Stimulated activated CD4-positive, alpha-beta T cell treated with anti-CD3 and anti-CD28 coated beads, Interleukin-4, amount 100 ng/mL, for 48 hours (primary cell): ENCODE measurements at regions not wholly inside any gene's neighbourhood (a gene's known extent, or its start where the extent isn't known, plus 50 kb on each side); places are given as distances from the start of the nearest gene placed in this dataset.
"Not testable (repeated sequence)": the region's sequence is repeated elsewhere in the genome, so short reads cannot be mapped to it uniquely, and the experiment has no call there.

ENCODE experiments used
- DNase-seq, 2 donors: peaks; one replicate each; pipeline ENCODE4 v3.0.0-alpha.2; 2020; ENCODE audit warnings: low read depth in 2 of 2

DNA sequence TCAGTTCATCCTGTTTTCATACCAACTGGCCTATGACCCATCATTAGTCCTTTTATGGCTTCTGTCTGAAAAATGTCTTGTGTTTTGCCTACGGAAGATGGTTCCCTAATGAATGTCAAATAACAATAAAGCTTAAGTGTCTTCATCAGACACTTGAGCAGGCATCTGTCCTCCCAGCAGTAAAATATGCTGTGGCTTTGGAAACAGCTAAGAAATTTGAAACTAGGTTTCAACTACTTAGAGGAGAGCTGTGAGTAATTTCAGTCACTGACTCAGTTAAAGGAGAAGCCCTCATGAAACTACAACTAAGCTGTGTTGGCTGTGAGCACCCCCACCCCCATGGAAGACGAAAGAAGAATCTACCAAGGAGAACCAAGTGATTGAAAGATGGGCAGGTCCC, 409.4 kb upstream of the PPP2R3A start:
- no peak for DNase-seq

DNA sequence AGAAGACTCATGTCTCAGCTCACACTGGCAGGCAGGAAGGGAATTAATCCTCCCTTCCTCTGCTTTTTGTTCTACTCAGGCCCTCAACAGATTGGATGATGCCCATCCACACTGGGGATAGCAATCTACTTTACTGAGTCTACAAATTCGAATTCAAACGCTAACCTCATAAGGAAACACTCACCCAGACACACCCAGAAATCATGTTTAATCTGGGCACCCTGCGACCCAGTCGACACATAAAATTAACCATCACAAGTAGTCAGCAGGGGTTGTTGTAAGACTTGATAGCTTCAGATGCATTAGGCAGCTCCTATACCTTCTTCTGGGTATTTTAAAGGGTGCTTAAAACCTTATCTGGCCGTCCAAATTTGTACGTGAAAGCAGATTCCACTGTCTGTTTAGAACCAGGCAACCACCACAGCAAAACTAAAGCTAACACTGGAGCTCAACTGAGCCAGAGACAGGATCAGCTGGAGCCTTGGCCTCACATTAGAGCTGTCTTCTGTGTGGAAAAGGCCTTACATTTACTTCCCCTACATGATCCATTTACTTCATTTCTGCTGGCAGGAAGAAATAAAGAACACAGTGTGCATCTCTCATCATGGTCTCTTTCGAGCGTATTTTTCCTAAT, 407.3 kb upstream of the PPP2R3A start:
- no peak for DNase-seq

DNA sequence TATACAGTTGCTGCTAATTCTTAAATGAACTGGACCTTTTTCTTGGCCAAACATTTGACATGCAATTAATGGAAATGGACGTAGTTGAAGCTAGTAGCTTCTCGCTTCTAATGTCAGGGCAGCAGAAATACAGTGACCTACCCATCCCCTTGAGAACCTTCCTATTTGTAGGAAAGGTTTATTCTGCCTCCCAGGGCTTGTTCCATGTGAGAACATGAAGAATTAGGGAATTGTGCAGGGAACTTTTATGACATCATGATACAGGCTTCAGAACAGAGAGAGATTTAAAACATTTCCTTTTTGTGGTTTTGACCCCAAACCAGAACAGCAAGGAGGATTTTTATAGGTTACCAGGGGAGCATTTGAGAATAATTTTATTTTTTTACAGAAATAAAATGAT, 406.6 kb upstream of the PPP2R3A start:
- no peak for DNase-seq

DNA sequence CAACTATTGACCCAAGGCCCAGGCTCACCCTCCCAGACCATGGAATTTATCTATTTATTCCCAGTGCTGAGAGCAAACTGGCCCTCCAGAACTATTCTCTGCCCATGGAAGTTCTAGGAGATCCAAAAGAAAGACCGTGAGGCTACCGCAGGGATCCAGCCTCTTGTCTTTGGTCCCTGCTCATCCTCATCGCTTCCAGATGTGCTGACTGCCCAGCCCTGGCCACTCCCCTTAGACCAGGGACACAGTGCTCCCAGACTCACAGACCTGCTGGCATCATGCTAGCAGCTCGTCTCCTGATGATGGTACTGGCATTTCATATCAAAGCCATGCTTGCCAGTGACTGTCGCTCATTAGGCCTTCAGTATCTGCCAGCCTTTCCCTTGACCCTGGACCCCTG, 405.7 kb upstream of the PPP2R3A start:
- no peak for DNase-seq

DNA sequence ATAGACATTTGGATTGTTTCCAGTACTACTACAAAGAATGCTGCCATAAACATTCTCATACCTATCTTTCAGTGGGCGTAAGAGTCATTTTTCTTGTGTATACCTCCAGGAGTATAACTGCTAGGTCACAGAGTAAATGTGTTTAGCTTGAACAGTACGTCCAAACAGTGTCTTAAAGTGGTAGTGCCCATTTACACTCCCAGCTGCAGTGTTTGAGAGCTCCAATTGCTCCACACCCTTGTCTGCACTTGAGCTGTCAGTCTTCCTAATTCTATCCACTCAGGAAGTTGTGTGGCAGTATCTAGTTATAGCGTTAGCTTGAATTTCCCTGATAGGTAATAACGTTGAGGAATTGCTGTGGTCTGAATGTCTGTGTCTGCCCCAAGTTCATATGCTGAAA, 404.7 kb upstream of the PPP2R3A start:
- no peak for DNase-seq

DNA sequence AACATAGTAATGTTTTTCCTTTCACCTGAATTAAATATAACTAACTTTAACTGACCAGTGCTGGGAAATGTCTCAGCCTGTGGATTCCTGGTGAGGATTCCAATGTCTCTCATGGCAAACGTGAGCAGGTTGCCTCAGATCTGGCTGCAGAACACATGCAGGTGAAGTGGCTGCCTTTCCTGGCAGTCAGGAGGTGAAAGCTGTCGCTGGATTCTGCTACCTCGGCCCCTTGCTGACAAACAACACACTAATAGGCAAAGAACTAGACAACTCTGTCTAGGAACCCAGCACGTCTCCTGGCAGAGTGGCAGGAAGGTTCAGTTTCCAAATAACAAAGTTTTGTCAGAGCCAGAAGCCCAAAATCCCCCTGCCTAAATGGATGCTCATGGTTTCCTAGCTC, 400.8 kb upstream of the PPP2R3A start:
- no peak for DNase-seq

- no peak for DNase-seq
Measured at GRCh38 chr3:135565546-135565945, 400.0 kb upstream of the PPP2R3A start.

GRCh38 chr3:135567223-135567622, 398.3 kb upstream of the PPP2R3A start:
- no peak for DNase-seq

DNA sequence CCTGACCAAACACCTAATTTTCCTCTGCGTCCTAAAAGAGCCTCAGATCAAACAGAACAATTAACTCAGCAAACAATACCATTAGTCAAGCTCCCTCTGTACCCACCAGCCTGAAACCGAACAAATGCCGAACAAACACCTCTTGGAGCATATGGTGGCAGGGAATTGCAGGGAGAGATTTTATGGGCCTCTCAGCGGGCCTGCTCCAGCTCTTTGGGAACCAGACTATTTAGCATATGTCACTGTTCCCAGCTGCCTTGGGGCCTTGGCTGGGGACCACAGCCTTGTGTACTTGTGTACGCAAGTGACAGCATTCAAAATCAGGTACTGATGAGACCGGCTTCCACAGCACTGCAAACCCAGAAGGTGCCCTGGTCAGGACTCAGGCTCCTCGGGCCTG, 388.8 kb upstream of the PPP2R3A start:
- no peak for DNase-seq

DNA sequence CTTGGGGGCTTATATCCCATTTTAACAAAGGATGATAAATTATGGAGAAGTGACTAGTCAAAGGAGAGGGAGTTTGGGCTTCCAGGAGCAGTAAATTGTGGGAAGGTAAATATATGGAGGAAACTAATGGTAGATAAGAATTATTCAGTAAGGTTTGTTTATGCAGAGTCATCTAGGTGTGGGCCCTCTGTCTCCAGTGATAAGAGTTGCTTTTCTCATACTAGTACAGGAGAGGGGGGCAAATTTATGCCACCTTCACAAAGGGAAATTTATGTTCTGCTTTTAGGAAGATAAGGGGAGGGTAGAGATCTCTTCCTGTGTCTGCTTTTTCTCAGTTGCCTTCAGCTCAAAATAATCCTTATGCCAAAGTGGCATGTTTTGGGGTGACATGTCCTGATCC, 383.7 kb upstream of the PPP2R3A start:
- DNase-seq = no peak

- DNase-seq = no peak
Measured at GRCh38 chr3:135582800-135583199, 382.7 kb upstream of the PPP2R3A start.

DNA sequence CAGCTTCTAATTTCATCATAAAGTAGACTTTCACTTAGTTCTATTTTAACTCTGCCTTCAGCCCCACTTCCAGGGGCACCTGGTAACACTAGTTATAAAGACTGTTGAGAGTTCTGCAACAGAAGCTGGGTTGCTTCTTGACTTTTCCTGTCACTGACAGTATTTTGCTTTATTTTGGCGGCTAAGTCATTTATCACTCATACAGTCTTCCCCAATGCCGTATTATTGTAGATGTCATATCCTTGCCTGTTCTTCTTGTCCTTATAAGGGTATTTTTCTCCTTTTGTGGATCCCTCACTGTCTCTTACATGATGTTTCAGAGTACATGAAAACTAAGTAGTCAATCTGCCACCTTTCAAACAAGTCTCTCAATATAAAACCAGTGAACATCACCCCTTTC, 369.0 kb upstream of the PPP2R3A start:
- no peak for DNase-seq

- DNase-seq = no peak
Measured at GRCh38 chr3:135597855-135598254, 367.7 kb upstream of the PPP2R3A start.

GRCh38 chr3:135598597-135598996, 366.9 kb upstream of the PPP2R3A start:
- no peak for DNase-seq

DNA sequence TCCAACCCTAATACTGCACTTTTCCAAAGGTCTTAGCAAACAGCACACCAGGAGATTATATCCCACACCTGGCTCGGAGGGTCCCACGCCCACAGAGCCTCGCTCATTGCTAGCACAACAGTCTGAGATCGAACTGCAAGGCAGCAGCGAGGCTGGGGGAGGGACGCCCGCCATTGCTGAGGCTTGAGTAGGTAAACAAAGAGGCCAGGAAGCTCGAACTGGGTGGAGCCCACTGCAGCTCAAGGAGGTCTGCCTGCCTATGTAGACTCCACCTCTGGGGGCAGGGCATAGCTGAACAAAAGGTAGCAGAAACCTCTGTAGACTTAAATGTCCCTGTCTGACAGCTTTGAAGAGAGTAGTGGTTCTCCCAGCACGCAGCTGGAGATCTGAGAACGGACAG, 361.0 kb upstream of the PPP2R3A start:
- not testable (repeated sequence) for DNase-seq

DNA sequence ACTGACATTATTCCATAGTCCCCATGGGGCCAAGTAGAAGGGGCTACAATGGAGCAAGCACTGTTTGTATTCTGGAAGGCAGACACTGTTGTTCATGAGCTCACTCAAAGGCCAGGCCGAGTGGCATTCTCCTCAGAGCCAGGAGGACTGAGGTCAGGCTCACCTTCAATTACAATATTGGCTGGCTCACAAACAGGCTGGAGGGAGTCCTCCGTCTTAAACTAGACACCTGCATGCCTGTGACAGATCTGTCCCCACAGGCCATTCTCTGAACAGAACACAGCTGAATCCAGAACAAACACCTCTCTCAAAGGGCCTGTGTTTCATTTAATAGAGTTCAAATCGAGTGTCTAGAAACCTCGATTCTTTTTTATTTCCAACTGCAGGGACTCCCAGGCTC, 347.4 kb upstream of the PPP2R3A start:
- DNase-seq = no peak

GRCh38 chr3:135621184-135621920, 344.2 kb upstream of the PPP2R3A start:
- no peak for DNase-seq

DNA sequence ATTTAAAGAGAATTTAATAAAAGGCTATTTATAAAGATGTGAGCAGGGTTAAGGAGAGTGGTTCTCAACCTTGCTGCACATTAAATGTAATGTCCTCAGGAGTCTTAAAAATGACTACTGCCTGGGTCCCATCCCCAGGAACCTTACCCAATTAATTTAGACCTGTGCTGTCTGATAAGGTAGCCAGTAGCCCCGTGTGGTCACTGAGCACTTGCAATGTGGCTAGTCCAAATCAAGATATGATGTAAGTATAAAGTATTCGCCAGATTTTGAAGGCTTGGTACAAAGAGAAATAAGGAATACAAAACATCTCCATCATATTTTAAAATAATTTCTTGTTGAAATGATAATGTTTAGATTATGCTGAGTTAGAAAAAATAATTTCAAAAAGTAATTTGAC, 343.3 kb upstream of the PPP2R3A start:
- DNase-seq = no peak

- no peak for DNase-seq
Measured at GRCh38 chr3:135622656-135623055, 342.9 kb upstream of the PPP2R3A start.

DNA sequence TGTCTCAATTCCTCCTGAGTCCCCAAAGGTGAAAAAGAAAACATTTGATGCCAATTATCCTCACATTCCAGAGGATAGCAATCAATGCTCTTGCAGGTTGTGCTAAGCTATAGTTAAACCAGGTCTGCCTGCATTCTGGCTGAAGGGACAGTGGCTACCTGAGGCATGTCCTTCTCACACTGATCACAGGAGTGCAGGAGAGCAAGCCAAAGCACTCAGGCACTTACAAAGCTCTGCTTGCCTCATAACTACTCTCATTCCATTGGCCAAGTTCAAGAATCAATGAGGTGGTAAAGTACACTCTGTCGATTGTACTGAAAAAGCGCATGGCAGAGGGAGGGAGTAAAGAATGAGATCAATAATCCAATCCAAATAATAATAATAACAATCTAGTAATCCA, 342.0 kb upstream of the PPP2R3A start:
- no peak for DNase-seq

GRCh38 chr3:135627057-135627456, 338.5 kb upstream of the PPP2R3A start:
- DNase-seq = no peak

GRCh38 chr3:135629701-135630408, 335.7 kb upstream of the PPP2R3A start:
- DNase-seq = no peak

- no peak for DNase-seq
Measured at GRCh38 chr3:135632556-135633065, 332.9 kb upstream of the PPP2R3A start.
